GM18951 (cell line): ENCODE measurements at regions not wholly inside any gene's neighbourhood (a gene's known extent, or its start where the extent isn't known, plus 50 kb on each side); places are given as distances from the start of the nearest gene placed in this dataset.

Experiments used
- POLR2A ChIP-seq: IDR thresholded peaks from 4 replicates; pipeline ENCODE4 v1.6.1; 2011; ENCODE audit warnings: mild to moderate bottlenecking; ENCODE audit not compliant: insufficient read length, insufficient read depth; ENCODE audit errors: extremely low read depth
- in situ Hi-C: fragments of 300-500 bp; cut with MboI; formaldehyde crosslinking; loops from one replicate; pipeline ENCODE4 v1.12.0; 2022; ENCODE audit warnings: low sequenced_read_pairs, mixed read lengths, inconsistent platforms; ENCODE audit not compliant: unreplicated experiment

DNA sequence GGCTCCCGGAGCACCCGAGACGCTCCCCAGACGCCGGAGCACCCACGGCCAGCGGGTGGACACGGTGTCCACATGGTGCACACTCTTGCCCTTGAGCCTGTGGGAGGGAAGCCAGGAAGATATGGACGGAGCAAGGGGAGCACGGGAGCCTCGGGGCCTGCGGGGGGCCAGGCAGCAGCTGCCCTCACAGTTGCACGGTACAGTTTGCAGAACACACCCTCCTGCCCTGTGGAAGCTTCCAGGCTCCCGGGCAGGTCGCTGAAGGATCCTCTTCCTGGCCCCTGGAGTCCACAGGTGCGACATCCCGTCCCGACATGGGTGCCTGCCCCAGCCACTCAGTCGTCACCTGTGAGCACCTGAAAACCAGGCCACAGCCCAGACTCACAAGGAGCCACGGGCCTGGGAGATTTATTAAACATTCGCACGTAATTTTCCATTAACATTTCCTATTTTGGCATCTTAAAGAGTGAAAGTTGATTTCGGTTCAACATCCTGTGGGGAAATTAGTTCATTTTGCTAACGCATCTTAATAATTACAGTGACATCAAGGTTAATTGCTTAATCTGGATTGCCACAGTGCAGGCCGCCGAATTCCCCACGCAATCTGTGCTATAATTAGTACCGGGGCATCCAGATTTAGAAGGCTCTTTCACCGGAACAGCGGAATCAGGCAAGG is 253.3 kb downstream of the BRD1 start:
- no peak for TF ChIP-seq POLR2A
- in situ Hi-C loops: no loop called here

DNA sequence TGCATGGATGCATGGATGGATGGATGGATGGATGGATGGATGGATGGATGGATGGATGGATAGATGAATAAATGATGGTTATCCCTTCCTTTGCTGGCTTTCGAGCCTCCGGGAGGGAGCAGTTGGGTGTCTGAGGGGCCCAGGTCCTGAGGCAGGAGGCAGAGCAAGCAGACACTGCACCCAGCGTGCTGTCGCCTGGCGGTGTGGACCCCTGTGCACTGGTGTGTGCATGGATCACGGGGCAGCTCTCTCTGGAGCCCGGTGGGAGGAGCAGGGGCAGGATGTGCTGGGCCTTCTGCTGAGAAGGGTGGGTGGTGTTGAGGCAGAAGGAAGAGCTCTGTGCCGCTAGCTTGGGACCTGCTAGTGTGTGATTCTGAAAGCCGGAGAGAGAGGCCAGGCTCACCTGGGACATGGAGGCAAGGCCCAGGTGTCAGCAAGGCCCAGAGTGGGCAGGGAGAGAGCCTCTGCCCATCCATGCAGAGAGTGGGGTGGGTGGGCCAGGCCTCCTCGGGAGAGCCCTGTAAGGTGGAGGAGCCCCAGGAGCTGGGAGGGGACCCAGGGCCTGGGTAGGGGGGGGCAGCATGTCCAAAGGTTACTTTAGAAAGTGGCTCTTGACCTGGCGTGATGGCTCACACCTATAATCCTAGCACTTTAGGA is 254.4 kb downstream of the BRD1 start:
- no peak for TF ChIP-seq POLR2A
- in situ Hi-C loops: no loop called here

DNA sequence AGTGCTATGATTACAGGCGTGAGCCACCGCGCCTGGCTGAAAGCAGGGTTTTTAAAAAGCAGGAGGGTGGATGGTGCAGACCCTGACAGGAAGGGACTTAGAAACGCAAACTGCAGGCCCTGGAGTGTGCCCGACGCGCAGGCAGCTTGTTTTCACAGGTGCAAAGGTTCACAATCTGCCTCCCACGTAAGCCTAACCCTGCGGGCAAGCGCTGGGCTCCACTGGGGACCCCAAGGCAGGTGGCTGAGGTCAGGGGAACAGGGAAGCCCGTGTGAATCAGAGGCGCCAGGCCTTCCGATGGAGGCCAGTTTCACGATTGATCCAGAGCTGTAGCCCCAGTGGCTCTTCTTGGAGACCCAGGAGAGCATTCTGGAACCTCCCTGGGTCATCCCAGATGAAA is 256.3 kb downstream of the BRD1 start:
- TF ChIP-seq POLR2A: no peak
- in situ Hi-C loops: no loop called here

DNA sequence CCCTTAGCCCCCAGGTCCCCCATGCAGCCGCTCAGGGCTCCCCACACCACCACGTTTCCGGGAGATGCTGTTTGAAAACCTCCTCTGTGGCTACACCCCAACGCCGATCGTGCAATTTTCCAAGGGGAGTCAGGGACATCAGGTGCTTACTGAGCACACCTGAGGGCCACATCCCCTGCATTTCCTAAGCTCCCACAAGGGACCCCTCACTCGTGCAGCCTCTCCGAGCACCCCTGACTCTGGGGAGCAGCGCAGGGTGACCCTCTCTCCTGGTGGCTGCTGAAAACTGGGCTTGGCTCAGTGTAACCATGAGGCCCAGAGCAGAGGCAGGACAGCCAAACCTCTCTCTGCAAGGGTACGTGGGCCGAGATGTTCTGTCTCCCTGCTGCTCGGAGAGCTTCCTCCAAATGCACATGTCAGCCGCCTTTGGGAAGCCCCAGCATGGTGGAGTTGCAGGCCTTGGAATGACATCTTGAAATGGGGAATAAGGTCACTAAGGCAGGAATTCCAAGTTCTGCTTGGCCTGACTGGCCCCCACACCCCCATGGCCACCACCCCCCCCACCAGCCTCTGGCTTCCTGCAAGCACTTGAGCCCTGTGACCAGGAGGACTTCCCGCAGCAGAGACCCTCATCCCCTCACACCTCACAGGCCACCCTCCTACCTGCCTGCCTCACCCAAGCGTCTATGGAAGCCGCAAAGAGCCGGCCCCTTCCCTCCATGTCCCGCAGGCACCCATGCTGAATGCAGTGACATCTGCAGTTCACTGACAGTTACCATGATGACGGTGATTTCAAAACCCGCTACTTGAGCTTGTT is 257.4 kb downstream of the BRD1 start:
- in situ Hi-C loops: no loop called here
- TF ChIP-seq POLR2A: no peak

DNA sequence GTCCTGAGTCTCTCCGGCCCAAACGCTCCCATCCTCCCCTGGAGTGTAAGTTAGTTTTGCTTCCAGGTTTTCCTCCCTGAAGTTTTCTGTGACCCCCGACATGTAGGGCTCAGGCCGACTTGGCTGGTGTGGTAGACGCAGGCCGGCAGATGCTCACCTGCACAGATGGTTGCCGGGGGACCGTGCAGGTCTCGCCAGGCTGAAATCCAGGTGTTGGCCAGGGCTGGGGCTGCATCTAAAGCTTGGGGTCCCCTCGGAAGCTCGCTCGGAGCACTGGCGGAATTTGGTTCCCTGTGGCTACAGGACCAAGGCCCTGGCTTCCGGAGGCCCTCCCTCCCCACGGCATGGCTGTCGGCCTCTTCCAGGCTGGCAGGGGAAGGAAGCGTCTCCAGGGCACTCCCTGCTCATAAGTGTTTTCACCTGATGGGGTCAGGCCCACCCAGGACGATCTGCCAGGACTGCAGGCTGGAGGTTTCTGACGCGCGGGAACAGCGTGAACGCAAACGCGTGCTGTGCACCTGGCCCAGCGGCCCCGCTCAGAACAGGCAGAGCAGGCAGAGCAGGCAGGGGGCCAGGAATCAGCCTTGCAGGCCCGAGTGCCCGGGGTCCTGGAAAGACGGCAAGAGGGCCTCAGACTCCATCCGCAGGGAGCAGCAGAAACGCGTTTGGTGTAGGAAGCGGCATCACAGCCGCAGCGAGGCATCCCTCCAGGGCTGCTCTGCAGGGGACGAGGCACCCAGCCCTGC is 258.2 kb downstream of the BRD1 start:
- TF ChIP-seq POLR2A: no peak
- in situ Hi-C loops: no loop called here

DNA sequence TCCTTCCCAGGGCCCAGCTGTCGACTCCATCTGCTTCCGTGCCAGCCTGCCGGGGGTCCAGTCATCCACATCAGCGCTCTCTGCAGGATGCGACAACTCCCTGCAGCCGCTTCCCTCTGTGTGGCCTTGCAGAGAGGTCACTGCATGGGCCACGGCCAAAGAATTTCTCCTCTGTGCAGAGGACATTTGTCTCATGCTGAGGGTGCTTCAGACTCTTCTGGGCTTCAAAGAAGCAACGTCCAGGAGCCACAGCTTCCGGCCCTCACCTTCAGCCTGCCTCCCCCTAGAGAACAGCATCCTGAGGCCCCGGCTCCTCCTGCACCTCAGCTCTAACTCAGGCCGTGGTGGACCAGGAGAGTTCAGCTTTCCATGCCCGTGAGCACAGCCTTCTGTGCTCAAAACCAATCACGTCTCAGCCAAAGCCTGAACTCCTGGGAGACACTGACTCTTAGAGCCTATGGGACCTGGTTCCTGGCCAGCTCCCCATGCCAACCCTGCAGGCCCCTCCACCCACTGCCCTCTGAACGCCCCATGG is 258.9 kb downstream of the BRD1 start:
- in situ Hi-C loops: no loop called here
- TF ChIP-seq POLR2A: no peak

DNA sequence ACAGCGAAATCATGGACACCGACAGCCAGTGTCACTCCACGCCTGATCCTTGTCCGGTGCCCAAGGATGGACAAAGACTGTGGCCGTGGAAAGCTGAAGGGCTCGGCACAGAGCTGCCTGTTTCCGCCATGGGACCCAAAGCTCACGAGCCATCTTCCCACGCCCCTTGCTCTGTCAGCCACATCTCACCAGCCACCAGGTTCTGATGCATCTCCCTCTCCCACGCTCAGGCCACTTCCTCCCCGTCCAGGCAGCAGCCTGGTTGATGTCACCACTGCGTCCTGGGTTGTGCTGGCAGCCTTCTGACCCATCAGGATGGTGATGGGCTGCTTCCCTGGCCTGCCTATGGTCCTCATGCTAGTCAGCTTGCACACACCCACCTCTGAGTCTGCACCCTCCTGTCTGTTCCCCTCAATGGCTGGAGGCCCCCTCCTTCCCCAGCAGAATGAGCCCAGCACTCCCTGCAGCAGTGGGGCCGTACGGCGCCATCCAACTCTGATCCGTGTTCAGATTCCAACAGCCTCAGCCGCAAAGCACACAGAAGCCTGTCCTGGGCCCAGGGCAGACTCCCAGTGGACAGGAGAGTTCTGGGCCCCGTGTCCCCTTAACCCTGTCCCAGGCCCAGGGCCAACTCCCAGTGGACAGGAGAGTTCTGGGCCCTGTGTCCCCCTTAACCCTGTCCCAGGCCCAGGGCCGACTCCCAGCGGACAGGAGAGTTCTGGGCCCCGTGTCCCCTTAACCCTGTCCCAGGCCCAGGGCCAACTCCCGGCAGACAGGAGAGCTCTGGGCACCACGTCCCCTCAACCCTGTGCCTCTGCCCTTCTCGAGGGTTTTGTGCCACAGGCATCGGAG is 259.5 kb downstream of the BRD1 start:
- TF ChIP-seq POLR2A: no peak
- in situ Hi-C loops: no loop called here

DNA sequence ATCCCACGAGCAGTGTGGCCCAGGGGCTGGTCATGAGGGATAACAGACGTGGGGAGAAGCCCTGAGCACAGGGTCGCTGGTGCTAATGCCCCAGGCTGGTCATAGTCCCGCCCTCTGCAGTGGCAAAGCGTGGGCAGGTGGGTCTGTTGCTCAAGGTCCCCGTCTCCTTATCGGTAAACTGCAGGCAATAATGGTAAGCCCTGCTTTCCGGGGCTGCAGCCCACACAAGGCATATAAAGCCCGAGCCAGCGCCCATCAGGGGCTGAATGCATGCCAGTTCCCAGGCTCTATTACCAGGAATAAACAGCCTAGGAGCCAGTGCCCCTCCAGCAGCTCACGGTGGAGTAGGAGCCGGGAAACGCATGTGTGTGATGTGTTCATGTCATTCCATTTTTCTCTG is 261.0 kb downstream of the BRD1 start:
- no peak for TF ChIP-seq POLR2A
- in situ Hi-C loops: no loop called here

DNA sequence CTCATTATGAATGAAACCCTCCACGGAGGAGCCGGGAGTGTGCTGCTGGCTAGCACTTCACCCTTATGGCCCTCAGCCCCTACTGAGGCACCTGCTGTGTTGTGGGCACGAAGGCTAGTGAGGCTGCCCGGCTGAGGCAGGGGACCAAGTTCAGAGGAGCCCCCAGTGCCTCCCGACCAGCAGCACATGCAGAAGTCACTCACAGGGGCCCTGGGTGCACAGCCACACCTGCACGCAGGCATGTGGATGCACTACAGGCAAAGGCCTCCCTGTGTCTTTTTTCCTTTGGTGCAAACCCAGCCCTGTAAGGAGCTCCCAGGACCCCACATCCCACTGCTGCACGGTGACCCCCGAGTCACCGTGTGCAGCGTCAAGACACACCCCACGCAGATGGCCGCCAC is 261.5 kb downstream of the BRD1 start:
- in situ Hi-C loops: no loop called here
- no peak for TF ChIP-seq POLR2A

DNA sequence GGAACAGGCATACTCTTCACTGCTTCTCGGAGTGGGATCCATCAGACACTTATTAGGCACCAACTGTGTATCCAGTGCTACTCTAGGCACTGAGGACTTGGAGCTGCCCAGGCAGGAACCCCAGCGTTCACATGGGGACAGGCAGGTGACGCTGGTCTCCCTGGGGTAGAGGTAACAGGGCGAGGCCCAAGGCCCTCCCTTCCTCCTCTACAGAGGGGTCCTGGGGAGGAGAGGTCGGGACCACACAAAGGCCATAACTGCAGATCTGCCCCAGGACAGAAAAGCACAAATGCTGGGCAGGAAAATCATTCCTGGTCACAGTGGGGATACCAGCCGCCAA is 262.2 kb downstream of the BRD1 start:
- in situ Hi-C loops: no loop called here
- no peak for TF ChIP-seq POLR2A

DNA sequence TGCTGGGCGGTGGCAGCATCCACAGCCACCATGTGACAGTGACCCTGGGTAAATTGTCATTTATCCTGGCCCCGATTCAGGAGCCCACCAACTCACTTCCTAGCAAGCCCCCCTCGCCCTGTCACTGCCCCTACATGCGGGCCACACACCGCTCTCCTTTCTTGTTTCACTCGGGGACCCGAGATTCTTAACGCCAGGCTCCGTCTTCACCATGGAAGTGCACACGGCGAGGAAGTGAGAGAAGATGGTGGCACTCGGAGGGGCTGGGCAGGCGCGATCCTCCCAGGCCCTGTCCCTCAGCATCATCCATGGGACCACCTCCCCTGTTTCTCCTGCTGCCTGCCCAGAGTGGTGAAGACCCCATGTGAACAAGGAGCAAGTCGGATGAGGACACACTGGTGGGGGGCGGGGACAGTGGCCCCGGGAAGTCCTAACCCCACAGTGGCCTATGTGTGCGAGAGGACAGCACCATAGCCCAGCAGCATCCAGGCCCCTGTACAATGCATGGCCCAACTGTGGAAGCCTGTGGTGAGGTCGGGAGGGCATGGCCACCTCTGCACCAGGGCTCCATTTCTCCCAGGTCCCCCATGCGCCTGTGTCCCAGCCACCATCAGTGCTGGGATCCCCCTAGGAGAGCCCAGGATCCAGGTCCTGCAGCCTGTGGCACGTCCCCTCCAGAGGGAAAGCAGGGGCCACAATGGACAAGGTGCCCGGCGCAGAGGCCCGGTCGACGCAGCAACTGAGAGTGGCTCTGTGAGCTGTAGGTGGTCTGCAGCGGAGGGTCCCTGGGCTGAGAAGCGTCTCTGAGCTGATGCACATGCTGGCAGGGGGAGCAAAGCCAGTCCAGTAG is 262.8 kb downstream of the BRD1 start:
- in situ Hi-C loops: no loop called here
- no peak for TF ChIP-seq POLR2A
